ENCODE measurements at regions not wholly inside any gene's neighbourhood (a gene's known extent, or its start where the extent isn't known, plus 50 kb on each side); places are given as distances from the start of the nearest gene placed in this dataset.

GRCh38 chr12:97681612-97682504 lies 219.3 kb downstream of the RMST start:
- DNase-seq (ENCODE audit: low read depth, low spot score) = no peak
- Histone ChIP-seq H3K79me2 (ENCODE audit: control insufficient read depth, insufficient read depth, low read length) (no peaks in the 10 kb centered on the region), H3K4me2 (ENCODE audit: control insufficient read depth, extremely low read depth, insufficient read depth, low read depth, low read length) (no peak overlapping the region), H3K9me3 (ENCODE audit: control insufficient read depth, low read depth, low read length) (no peaks in the 10 kb centered on the region), H4K20me1 (ENCODE audit: control insufficient read depth, extremely low read depth, insufficient read depth, low read length) (no peaks in the 10 kb centered on the region), H3K27ac (ENCODE audit: control insufficient read depth, insufficient read depth, low read length) (no peak overlapping the region), H3K36me3 (ENCODE audit: control insufficient read depth in 2 of 2, extremely low read depth in 1 of 2, insufficient read depth in 2 of 2, low read length in 2 of 2) (no peaks in the 10 kb centered on the region), H3K27me3 (ENCODE audit: control insufficient read depth, extremely low read depth, insufficient read depth, low read length) (no peaks in the 10 kb centered on the region), H3K4me3 (ENCODE audit: control insufficient read depth in 2 of 3, extremely low read depth in 1 of 3, insufficient read depth in 2 of 3, low read depth in 1 of 3, low read length in 3 of 3) (no peak overlapping the region), H2AFZ (ENCODE audit: control insufficient read depth, low read length) (no peak overlapping the region), H3K9ac (ENCODE audit: control insufficient read depth, extremely low read depth, insufficient read depth, low read length) (no peak overlapping the region), H3K9me1 (ENCODE audit: control insufficient read depth, extremely low read depth, insufficient read depth, low read length) (no peaks in the 10 kb centered on the region), H3K4me1 (ENCODE audit: control insufficient read depth, extremely low read depth, insufficient read depth, low read length) (no peaks in the 10 kb centered on the region)
- no peak for TF ChIP-seq EZH2 (IDR thresholded peaks at IDR 0.05; ENCODE audit: low read length)
- no peak for TF ChIP-seq CTCF (optimal IDR thresholded peaks at IDR 0.05 in 1 of 3, IDR thresholded peaks at IDR 0.05 in 1 of 3, conservative IDR thresholded peaks at IDR 0.05 in 1 of 3; ENCODE audit: extremely low read depth in 1 of 3, insufficient read depth in 2 of 3, low read length in 3 of 3)
- dilution Hi-C loops (cut with MboI; ENCODE audit: extremely low pct_ligation_motif_present, low sequenced_read_pairs) = no loop called here
- no peak for FAIRE-seq

- Histone ChIP-seq H3K4me1 (ENCODE audit: control insufficient read depth, extremely low read depth, insufficient read depth, low read length) (no peaks in the 10 kb centered on the region), H3K36me3 (ENCODE audit: control insufficient read depth in 2 of 2, extremely low read depth in 1 of 2, insufficient read depth in 2 of 2, low read length in 2 of 2) (no peaks in the 10 kb centered on the region), H3K27me3 (ENCODE audit: control insufficient read depth, extremely low read depth, insufficient read depth, low read length) (no peaks in the 10 kb centered on the region), H3K9me1 (ENCODE audit: control insufficient read depth, extremely low read depth, insufficient read depth, low read length) (no peaks in the 10 kb centered on the region), H3K4me2 (ENCODE audit: control insufficient read depth, extremely low read depth, insufficient read depth, low read depth, low read length) (no peak overlapping the region), H2AFZ (ENCODE audit: control insufficient read depth, low read length) (no peak overlapping the region), H3K79me2 (ENCODE audit: control insufficient read depth, insufficient read depth, low read length) (no peaks in the 10 kb centered on the region), H3K9me3 (ENCODE audit: control insufficient read depth, low read depth, low read length) (no peaks in the 10 kb centered on the region), H3K27ac (ENCODE audit: control insufficient read depth, insufficient read depth, low read length) (no peak overlapping the region), H4K20me1 (ENCODE audit: control insufficient read depth, extremely low read depth, insufficient read depth, low read length) (no peaks in the 10 kb centered on the region), H3K4me3 (ENCODE audit: control insufficient read depth in 2 of 3, extremely low read depth in 1 of 3, insufficient read depth in 2 of 3, low read depth in 1 of 3, low read length in 3 of 3) (no peak overlapping the region), H3K9ac (ENCODE audit: control insufficient read depth, extremely low read depth, insufficient read depth, low read length) (no peak overlapping the region)
- dilution Hi-C loops (cut with MboI; ENCODE audit: extremely low pct_ligation_motif_present, low sequenced_read_pairs) = no loop called here
- TF ChIP-seq CTCF (optimal IDR thresholded peaks at IDR 0.05 in 1 of 3, IDR thresholded peaks at IDR 0.05 in 1 of 3, conservative IDR thresholded peaks at IDR 0.05 in 1 of 3; ENCODE audit: extremely low read depth in 1 of 3, insufficient read depth in 2 of 3, low read length in 3 of 3) (no peak), EZH2 (IDR thresholded peaks at IDR 0.05; ENCODE audit: low read length) (no peak)
- FAIRE-seq (no peak), DNase-seq (ENCODE audit: low read depth, low spot score) (no peak)
Observed at GRCh38 chr12:97685360-97685759, 222.8 kb downstream of the RMST start.

Data from keratinocyte (primary cell).